ENCODE measurements at regions not wholly inside any gene's neighbourhood (a gene's known extent, or its start where the extent isn't known, plus 50 kb on each side); places are given as distances from the start of the nearest gene placed in this dataset.

GRCh38 chr18:77379976-77380509, 130.4 kb downstream of the GALR1 start:
- TF ChIP-seq SIN3A (IDR thresholded peaks at IDR 0.05; ENCODE audit: borderline replicate concordance, insufficient read depth, low read length) (no peak), POLR2AphosphoS5 (IDR thresholded peaks at IDR 0.05; ENCODE audit: low read depth, low read length) (no peak)

- TF ChIP-seq SIN3A (IDR thresholded peaks at IDR 0.05; ENCODE audit: borderline replicate concordance, insufficient read depth, low read length), result no peak
Measured at GRCh38 chr18:77380695-77381094, 131.0 kb downstream of the GALR1 start.

- TF ChIP-seq SIN3A (IDR thresholded peaks at IDR 0.05; ENCODE audit: borderline replicate concordance, insufficient read depth, low read length) (no peak), FOXP2 (optimal IDR thresholded peaks at IDR 0.05; ENCODE audit: borderline replicate concordance, extremely low read depth, extremely low read length, insufficient read depth) (no peak), POLR2AphosphoS5 (IDR thresholded peaks at IDR 0.05; ENCODE audit: low read depth, low read length) (no peak), REST (IDR thresholded peaks at IDR 0.05; ENCODE audit: insufficient read depth in 1 of 2, low read depth in 2 of 2, low read length in 2 of 2) (no peak), TAF1 (IDR thresholded peaks at IDR 0.05; ENCODE audit: borderline replicate concordance, insufficient read depth, low read length) (no peak)
Measured at GRCh38 chr18:77392321-77392720, 142.7 kb downstream of the GALR1 start.

- TF ChIP-seq TAF1 (IDR thresholded peaks at IDR 0.05; ENCODE audit: borderline replicate concordance, insufficient read depth, low read length), result no peak
- TF ChIP-seq POLR2AphosphoS5 (IDR thresholded peaks at IDR 0.05; ENCODE audit: low read depth, low read length), result no peak
- TF ChIP-seq SIN3A (IDR thresholded peaks at IDR 0.05; ENCODE audit: borderline replicate concordance, insufficient read depth, low read length), result no peak
- no peak for TF ChIP-seq REST (IDR thresholded peaks at IDR 0.05; ENCODE audit: insufficient read depth in 1 of 2, low read depth in 2 of 2, low read length in 2 of 2)
- TF ChIP-seq FOXP2 (optimal IDR thresholded peaks at IDR 0.05; ENCODE audit: borderline replicate concordance, extremely low read depth, extremely low read length, insufficient read depth), result no peak
Measured at GRCh38 chr18:77393519-77393918, 143.9 kb downstream of the GALR1 start.

- TF ChIP-seq POLR2AphosphoS5 (IDR thresholded peaks at IDR 0.05; ENCODE audit: low read depth, low read length), result no peak
Measured at GRCh38 chr18:77395953-77396352, 146.3 kb downstream of the GALR1 start.

- TF ChIP-seq TAF1 (IDR thresholded peaks at IDR 0.05; ENCODE audit: borderline replicate concordance, insufficient read depth, low read length) (no peak), REST (IDR thresholded peaks at IDR 0.05; ENCODE audit: insufficient read depth in 1 of 2, low read depth in 2 of 2, low read length in 2 of 2) (no peak), POLR2AphosphoS5 (IDR thresholded peaks at IDR 0.05; ENCODE audit: low read depth, low read length) (no peak), SIN3A (IDR thresholded peaks at IDR 0.05; ENCODE audit: borderline replicate concordance, insufficient read depth, low read length) (no peak), FOXP2 (optimal IDR thresholded peaks at IDR 0.05; ENCODE audit: borderline replicate concordance, extremely low read depth, extremely low read length, insufficient read depth) (no peak)
Measured at GRCh38 chr18:77397056-77397455, 147.4 kb downstream of the GALR1 start.

GRCh38 chr18:77397617-77398016, 148.0 kb downstream of the GALR1 start:
- TF ChIP-seq TAF1 (IDR thresholded peaks at IDR 0.05; ENCODE audit: borderline replicate concordance, insufficient read depth, low read length) (no peak), SIN3A (IDR thresholded peaks at IDR 0.05; ENCODE audit: borderline replicate concordance, insufficient read depth, low read length) (no peak), FOXP2 (optimal IDR thresholded peaks at IDR 0.05; ENCODE audit: borderline replicate concordance, extremely low read depth, extremely low read length, insufficient read depth) (no peak), REST (IDR thresholded peaks at IDR 0.05; ENCODE audit: insufficient read depth in 1 of 2, low read depth in 2 of 2, low read length in 2 of 2) (no peak), POLR2AphosphoS5 (IDR thresholded peaks at IDR 0.05; ENCODE audit: low read depth, low read length) (no peak)
